DND-41 (cell line): ENCODE measurements at regions not wholly inside any gene's neighbourhood (a gene's known extent, or its start where the extent isn't known, plus 50 kb on each side); places are given as distances from the start of the nearest gene placed in this dataset.

Experiments used
- CTCF ChIP-seq: IDR thresholded peaks from 2 replicates; pipeline ENCODE4 v1.5.1; 2012; ENCODE audit warnings: borderline replicate concordance, low read length, moderate library complexity, mild to moderate bottlenecking; ENCODE audit not compliant: poor library complexity, severe bottlenecking; ENCODE audit errors: extremely low read depth
- EZH2 ChIP-seq: IDR thresholded peaks from 3 replicates; pipeline ENCODE4 v1.6.1; 2012; ENCODE audit warnings: borderline replicate concordance, low read depth, mild to moderate bottlenecking, moderate library complexity, low read length, inconsistent platforms; ENCODE audit not compliant: severe bottlenecking

- TF ChIP-seq CTCF, result no peak
- TF ChIP-seq EZH2, result no peak
Observed at GRCh38 chr3:4008205-4008604, 209.0 kb downstream of the LRRN1 start.
